HG03565 (cell line): ENCODE measurements at regions not wholly inside any gene's neighbourhood (a gene's known extent, or its start where the extent isn't known, plus 50 kb on each side); places are given as distances from the start of the nearest gene placed in this dataset.

Experiments
- ATAC-seq: cut with Tn5 transposase; IDR thresholded peaks from one replicate; pipeline ENCODE4 v1.9.1; 2021; ENCODE audit warnings: mild to moderate bottlenecking, moderate library complexity; ENCODE audit not compliant: unreplicated experiment

DNA sequence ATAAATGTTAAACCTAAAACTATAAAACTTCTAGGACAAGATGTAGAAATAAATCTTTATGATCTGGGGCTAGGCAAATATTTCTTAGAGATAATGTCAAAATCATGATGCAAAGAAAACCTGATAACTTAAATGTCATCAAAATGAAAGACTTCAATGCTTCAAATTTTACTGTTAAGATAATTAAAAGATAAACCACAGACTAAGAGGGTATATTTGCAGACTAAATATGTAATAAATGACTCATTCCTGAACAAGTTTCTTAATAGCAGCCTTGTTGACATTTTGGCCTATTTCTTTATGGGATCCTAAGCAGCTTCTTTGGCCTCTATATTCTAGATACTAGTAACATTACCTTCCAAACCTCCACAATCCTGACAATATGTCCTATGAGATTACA, 2878.3 kb upstream of the PCDH20 start:
- ATAC-seq: no peak

DNA sequence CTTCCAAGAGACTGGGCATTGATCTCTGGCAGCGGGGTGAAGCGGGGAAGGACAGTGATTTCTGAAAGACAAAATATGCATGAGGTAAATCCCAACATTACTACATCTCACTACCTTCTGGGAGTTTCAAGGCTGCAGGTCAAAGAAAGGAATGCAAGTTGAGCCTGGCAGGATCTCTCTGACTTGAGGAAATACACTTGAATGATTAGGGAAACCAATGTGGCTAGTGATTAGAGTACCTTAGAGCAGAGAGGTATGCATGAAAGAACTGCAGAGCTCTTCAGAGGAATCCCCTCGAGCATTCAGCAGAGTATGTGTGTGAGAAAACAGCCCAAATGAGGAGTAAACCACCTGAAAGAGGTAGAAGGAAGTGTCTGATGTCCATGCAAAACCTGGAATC, 2874.1 kb upstream of the PCDH20 start:
- ATAC-seq: no peak

DNA sequence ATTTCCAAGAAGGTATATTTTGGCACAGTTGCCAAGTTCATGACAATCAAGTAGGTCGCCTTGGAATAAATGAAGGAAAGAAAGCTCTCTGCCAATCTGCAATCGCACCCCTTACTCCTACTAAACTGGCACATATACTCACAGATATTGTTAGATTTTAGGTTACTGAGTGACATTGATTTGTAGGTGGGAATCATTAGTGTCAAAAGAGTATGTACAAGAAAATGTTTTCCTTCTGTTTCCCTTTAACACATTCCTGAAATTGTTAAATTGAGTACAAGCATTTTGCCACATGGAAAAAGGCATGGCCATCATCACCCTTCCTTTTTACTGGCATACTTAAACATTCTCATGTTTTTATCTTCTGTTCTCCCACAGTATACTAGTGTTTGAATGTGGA, 2868.3 kb upstream of the PCDH20 start:
- ATAC-seq: no peak

DNA sequence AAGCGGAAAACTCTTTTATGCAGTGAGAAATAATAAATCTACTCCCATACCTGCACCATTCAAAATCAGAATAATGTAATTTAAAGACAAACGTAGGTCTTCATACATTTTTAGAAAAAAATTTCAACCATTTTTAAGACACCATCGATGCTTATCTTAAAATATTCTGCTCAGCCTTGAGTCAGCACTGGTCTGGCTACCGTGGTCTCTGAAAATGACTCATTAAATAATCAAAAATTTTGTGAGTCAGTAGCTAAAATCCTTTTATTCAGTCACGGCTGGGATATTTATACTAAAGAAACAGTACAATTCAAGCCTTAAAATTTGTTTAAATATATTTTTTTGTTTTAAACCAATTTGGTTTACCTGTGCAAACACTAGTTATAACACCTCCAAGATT, 2862.8 kb upstream of the PCDH20 start:
- no peak for ATAC-seq

DNA sequence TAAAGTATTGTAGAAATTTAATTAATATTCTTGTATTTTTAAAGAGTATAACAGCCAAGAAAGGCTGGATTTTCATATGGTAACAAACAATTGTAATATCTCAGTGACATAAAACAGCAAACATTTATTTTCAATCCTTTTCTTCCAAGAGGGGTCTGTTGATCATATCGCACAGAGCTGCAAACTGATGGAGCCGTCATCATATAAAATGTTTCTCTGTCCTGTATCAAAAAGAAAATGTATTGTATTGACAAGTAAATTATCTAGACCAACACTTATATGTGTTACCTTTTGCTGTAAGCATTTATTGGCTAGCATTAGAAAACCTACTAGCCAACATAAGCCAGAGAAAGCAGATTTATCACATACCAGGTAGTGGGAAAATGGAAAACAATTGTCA, 2861.4 kb upstream of the PCDH20 start:
- no peak for ATAC-seq

DNA sequence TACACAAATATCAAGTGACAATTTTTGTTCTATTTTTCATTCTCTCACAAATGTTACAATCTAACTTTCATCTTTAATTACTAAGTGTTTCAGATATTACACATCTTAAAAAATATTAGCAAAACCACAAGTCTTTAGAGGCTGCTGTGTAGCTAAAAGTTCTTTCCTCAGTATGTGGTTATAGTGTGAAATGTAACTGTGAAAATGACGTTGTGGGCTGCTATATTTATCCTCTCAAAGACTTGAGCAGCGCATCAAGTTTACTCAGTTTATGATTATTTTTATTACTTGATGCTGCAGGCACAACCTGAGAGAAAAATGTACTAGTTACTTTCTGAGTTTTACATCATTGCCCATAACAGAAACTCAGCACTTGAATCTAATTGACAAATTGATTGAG, 2860.6 kb upstream of the PCDH20 start:
- no peak for ATAC-seq

DNA sequence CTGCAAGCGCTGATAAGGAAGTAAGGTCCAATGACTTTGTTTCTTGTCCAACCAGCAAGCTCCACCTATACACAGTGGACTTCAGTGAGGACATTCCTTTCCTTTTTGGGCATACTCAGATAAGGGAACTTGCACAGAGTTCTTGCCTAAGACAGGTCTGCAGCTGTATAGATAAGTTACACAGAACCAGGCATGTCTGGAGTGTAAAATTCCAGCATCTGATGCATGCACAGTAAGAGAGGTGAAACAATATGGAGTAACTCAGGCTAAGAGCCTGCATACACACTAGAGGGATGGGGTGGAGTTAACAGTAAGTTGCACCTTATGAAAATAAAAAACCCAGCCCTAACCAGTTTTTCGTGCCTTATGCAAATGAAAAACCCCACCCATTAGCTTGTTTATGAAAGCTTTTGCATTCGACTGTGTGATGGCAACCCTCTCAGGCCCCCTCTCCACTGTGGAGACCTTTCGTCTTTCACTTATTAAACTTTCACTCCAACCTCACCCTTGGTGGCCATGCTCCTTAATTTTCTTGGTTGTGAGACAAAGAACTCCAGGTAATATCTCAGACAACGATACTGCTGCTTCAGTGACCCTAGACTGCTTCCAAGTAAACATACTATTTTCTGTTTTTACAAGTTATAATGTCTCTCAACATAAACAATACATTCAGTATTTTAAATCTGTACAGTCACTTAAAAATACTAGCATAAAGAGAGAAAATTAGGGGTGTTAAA, 2859.0 kb upstream of the PCDH20 start:
- no peak for ATAC-seq

DNA sequence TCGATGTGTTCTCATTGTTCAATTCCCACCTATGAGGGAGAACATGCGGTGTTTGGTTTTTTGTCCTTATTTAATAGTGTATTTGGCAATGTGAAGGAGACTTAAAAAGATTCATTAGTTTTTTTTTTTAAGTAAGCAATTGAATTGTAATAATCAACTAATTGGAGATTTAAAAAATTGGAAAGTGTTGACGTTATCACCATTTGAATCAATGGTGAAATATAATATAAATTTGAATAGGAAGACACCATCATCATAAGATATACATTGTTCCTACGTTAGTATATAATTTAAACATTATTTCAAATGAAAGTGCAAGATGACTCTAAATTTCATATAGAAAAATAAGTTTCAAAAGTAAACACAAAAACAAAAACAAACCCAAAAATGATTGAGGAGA, 2858.1 kb upstream of the PCDH20 start:
- ATAC-seq: no peak

DNA sequence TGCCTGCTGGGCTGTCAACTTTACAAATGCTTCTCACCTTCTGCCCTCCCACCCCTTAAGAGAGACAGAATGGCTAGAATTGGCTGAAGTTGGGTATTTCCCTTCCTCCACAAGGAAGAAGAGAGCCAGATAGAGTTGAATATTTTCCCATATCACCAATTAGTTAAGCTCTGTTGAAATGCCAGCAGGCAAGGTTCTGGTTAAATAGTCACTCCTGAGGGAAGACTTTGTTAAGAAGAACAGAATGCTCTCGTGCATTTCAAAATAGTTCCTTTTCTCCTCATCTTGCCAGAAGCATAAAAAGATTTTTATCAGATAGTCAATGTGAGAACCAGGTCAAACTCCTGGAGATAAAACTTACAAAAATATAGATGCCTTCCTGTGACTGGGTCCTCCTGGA, 2857.0 kb upstream of the PCDH20 start:
- ATAC-seq: no peak

DNA sequence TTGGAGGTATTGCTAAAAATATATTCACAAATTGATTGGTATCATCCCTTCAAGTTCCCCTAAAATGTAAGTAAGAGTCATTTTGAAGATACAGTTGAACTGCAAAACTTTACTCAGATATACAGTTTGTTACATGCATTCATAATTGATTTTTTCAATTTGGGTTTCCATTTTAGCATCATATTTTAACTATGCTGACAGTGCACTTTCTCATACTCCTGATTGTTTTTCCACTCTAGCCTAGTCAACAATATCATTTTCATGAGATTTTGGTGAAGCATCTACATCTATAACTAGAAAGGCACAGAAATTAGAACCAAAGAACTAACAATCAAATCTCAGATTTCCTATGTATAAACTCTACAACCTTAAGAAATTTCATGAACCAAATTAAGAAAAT, 2850.4 kb upstream of the PCDH20 start:
- no peak for ATAC-seq

DNA sequence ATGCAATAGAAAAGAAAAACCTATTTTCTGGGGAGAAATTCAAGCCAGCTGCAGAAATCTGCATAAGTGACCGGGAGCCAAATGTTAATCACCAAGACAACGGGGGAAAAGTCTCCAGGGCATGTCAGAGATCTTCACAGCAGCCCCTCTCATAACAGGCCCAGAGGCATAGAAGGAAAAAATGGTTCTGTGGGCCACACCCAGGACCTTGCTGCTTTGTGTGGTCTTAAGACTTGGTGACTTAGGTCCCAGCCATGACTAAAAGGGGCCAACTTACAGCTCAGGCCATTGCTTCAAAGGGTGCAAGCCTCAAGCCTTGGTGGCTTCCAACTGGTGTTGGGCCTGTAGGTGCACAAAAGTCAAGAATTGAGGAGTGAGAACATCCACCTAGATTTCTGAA, 2847.6 kb upstream of the PCDH20 start:
- no peak for ATAC-seq

DNA sequence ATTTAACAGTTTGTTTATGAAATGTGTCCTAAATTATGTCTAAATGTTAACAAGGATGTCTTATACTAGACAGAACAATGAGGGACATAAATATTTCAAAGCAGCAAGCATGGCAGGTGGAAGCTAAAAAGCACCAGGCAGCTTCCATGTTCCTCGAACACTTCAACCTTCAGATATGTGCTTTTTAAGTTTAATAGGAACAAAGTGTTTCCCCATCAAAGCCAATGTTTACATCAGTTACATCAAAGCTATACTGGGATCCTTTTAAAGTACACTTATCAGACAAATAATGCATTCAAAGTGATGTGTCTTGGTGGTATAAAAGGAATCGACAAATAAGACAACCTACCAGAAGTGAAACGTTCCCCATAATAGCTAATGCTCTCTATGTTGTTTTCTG, 2841.1 kb upstream of the PCDH20 start:
- no peak for ATAC-seq

DNA sequence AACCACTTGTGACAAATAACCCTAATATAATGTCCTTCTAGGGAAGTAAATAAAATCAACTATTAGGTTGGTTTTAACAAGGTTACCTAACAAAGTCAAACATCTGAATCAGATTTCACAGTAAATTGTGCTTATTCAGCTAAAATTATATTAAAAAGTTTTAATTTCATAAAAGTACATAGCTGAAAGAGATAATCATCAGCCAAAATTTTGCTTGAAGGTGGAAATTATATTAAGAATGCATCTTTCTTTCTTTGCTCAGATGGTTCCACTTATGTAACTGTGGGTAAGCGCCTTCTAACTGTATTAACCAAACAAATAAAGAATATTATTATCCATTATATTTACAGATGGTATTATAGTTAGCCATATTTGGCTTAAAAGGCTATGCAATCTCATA, 2840.3 kb upstream of the PCDH20 start:
- no peak for ATAC-seq

DNA sequence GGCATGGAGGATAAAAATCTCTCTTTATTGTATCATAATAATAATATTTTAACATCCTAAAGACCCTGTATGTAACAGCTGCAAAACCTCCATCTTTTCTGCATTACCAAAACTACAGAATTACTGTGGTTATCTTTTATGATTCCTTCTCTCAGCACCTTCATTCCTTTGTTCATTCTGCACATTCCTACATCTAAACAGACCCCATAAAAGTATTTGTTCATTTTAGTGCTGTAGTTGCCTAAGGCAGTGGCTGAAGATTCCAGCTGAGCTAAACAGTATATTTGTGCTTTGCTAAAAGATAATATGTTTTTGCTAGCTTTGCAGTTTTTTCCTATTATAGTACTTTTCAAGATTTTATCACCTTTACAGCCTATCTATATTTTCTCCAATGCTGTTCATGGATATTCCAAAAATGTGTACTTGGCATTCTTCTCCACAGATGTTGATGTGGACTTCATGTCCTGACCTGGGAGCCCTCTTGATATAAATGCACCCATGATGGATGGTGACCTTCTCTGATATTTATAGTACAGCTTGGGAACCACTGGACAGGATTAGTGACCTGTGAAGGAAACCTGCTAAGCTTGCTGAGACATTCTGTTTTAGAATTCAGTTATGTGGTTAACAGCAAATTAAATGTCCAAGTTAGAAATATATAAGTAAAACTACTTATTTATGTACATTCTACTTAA, 2832.9 kb upstream of the PCDH20 start:
- ATAC-seq: no peak

DNA sequence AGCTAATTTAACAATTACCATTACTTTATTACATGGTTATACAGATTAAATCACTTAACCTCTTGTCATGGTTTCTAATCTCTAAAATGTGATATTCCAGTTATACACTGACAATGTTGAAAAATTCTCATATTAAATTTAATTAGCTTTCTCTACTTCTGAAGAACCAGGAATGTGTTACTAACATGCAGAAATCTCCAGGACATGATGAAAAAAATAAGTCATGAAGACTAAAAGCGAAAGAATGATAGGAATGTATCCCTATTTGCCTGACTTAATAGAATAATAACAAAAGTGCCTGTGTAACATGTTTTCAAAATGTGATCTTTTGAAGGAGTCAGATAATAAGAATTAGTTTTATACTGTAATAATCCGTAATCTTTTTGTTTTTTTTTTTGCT, 2823.7 kb upstream of the PCDH20 start:
- ATAC-seq: no peak

DNA sequence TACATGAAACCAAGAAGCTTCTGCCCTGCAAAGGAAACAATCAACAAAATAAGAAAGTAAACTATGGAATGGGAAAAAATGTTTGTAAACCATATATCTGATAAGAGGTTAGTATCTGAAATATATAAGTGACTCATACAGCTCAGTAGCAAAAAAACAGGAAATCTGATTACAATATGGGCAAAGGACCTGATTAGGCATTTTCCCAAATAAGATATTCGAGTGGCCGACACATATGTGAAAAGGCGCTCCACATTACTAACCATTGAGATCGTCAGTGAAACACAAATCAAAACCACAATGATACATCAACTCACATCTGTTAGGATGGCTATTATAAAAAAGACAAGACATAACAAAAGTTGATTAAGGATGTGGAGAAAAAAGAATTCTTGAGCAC, 2818.6 kb upstream of the PCDH20 start:
- no peak for ATAC-seq

DNA sequence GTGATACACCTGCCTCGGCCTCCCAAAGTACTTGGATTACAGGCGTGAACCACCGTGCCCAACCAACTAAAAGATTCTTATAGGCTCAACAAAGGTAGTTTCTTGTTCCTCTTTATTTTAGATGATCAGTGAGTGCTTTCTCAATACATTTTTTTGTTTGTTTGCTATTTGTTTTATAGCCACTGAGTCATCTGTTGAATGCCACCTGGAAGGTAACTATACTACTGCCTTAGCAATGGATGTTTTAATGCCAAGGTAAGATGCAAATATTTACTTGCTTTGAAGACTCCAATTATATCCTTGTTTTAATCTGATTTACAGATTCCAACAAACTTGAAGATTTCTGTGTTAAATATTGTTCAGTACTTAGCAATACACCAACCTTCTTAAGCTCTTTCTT, 2807.4 kb upstream of the PCDH20 start:
- no peak for ATAC-seq

DNA sequence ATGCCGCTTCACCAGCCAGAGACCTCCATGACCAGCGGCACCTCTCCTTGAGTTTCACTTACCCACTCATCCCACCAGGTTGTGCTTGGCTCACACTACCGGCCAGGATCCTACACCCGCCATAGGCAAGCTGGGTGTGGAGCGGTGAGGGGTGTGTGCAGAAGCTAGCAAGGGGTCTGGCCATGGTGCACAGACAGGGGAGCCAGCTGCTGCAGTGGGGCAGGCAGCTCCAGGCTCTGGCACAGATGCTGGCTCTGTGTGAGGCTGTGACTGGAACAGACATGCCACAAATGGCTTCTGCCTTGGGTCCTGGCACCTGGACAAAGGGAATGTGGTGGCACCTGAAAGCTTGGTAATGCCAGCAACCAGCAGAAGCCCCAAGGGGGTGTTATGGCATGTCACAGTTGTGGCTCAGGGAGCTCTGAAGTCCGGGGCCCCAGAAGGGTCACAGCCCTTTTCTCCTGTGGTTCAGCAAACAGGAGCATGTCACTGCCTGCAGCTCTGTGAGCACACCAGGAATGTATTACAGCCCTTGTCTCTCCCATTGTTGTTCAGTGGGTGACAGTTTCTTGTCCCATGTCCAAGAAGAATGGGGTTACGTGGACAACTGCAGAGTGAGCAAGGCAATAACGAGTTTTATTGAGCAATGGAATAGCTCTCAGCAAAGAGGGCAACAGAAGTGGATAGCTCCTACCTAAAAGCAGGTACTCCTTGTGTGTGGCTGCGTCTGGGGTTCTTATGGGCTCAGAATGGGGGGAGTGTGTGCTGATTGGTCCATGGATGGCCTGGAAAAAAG, 2791.0 kb upstream of the PCDH20 start:
- no peak for ATAC-seq

DNA sequence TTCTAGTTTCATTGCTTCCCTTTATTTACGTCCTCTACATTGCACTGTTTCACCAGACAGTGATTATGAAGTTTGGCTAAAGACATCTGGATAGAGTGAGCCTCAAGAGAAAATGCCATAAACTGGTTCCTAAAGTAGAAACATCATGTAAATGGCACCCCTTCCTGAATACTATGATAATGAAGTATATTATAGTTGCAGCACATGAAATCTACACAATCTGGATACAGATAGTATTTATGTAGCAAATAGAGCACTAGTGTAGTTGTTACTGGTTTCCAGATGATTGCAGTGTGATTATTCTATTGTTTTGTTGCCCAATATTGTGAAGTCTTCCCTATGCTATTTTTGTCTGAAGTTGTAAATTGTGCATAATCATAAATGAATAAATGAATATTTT, 2786.9 kb upstream of the PCDH20 start:
- ATAC-seq: no peak

DNA sequence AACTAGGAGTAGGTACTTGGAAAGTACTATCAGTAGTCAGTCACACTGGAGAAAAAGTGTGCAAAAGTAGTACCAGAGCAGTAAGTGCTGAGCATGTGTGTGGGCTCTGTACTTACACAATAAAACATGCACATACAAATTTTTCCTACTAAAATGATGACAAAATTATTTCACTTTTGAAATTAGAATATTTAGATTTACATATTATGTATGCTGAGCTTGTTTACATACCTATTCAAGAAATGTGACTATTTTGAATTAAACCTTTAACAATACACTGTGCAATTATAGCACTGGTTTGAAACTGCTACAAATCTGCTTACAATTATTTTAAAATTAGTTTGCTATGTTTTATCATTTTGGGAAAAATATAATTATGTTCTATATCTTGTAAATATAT, 2781.6 kb upstream of the PCDH20 start:
- no peak for ATAC-seq

DNA sequence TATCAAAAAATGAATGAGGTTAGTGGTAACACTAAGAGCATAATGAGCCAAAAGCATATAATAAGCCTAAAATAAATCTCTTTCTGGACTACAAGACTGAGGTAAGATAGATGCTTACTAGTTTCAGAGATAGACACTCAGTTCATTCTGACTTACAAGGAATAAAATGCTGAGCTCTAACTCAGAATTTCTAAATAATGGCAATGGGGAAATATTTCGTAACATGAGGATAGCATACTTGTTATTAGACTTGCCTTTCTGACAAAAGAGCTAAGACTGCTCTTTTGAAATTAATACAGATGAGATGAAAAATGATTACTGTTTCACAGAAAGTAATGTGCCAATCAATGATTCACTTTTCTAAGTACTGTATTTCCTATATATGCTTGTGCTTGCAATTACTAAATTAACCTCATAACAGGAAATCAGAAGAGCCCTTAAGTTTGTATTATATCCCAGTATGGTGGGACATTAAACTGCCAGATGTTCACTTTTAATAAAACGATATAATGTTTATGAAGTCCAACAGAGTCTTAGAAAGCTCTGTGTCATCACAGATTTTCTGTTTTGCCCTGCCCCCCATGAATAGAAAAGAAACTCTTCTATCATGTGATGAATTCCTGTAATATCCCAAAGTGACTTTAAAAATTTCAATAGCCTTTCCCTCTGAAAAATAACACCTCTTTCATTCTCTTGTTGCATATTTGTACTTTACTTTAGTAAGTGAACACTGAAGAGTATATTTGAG, 2771.0 kb upstream of the PCDH20 start:
- ATAC-seq: no peak
